ENCODE measurements at regions not wholly inside any gene's neighbourhood (a gene's known extent, or its start where the extent isn't known, plus 50 kb on each side); places are given as distances from the start of the nearest gene placed in this dataset.

DNA sequence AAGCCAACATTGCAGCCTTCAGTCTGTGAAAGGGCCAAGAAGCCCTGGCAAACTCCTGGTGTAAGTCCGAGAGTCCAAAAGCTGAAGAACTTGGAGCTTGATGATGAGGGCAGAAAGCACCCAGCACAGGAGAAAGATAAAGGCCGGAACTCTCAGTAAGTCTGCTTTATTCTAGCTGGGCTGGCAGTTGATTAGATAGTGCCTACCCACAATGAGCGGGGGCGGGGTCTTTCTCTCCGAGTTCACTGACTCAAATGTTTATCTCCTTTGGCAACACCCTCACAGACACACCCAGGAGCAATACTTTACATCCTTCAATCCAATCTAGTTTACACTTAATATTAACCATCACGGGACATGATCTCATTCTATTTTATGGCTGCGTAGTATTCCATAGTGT, 1317.1 kb downstream of the SLITRK1 start:
- TF ChIP-seq, protein P1, sequence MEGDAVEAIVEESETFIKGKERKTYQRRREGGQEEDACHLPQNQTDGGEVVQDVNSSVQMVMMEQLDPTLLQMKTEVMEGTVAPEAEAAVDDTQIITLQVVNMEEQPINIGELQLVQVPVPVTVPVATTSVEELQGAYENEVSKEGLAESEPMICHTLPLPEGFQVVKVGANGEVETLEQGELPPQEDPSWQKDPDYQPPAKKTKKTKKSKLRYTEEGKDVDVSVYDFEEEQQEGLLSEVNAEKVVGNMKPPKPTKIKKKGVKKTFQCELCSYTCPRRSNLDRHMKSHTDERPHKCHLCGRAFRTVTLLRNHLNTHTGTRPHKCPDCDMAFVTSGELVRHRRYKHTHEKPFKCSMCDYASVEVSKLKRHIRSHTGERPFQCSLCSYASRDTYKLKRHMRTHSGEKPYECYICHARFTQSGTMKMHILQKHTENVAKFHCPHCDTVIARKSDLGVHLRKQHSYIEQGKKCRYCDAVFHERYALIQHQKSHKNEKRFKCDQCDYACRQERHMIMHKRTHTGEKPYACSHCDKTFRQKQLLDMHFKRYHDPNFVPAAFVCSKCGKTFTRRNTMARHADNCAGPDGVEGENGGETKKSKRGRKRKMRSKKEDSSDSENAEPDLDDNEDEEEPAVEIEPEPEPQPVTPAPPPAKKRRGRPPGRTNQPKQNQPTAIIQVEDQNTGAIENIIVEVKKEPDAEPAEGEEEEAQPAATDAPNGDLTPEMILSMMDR (IDR thresholded peaks at IDR 0.05; ENCODE audit: low read depth, low read length, missing input control), result no peak
- no peak for TF ChIP-seq YY1 (IDR thresholded peaks at IDR 0.05)
- no peak for TF ChIP-seq RXRA (IDR thresholded peaks at IDR 0.05)
- no peak for TF ChIP-seq HNF4A (conservative IDR thresholded peaks at IDR 0.05)
- TF ChIP-seq TAF1 (conservative IDR thresholded peaks at IDR 0.05), result no peak
- TF ChIP-seq EGR1 (IDR thresholded peaks at IDR 0.05; ENCODE audit: low read depth in 2 of 2), result no peak
- no peak for TF ChIP-seq NR2F2 (IDR thresholded peaks at IDR 0.05)
- TF ChIP-seq GABPA (IDR thresholded peaks at IDR 0.05 in 1 of 2, conservative IDR thresholded peaks at IDR 0.05 in 1 of 2), result no peak
- TF ChIP-seq, protein P2, sequence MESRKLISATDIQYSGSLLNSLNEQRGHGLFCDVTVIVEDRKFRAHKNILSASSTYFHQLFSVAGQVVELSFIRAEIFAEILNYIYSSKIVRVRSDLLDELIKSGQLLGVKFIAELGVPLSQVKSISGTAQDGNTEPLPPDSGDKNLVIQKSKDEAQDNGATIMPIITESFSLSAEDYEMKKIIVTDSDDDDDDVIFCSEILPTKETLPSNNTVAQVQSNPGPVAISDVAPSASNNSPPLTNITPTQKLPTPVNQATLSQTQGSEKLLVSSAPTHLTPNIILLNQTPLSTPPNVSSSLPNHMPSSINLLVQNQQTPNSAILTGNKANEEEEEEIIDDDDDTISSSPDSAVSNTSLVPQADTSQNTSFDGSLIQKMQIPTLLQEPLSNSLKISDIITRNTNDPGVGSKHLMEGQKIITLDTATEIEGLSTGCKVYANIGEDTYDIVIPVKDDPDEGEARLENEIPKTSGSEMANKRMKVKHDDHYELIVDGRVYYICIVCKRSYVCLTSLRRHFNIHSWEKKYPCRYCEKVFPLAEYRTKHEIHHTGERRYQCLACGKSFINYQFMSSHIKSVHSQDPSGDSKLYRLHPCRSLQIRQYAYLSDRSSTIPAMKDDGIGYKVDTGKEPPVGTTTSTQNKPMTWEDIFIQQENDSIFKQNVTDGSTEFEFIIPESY (IDR thresholded peaks at IDR 0.05), result no peak
- TF ChIP-seq RAD21 (IDR thresholded peaks at IDR 0.05), result no peak
- TF ChIP-seq MAX (IDR thresholded peaks at IDR 0.05), result no peak
